A549 (cell line): ENCODE measurements at regions not wholly inside any gene's neighbourhood (a gene's known extent, or its start where the extent isn't known, plus 50 kb on each side); places are given as distances from the start of the nearest gene placed in this dataset.

Source experiments
- CHD2 ChIP-seq: fragments of 150-350 bp; IDR thresholded peaks from 2 replicates; pipeline ENCODE4 v1.6.1; 2014; ENCODE audit warnings: low read length; ENCODE audit not compliant: partially characterized antibody
- CTCF ChIP-seq: fragments of >200 bp; sonication (Bioruptor Twin); formaldehyde crosslinking; IDR thresholded peaks from 3 replicates; pipeline ENCODE4 v1.5.1; 2016
- EHMT2 ChIP-seq: fragments of 200-600 bp; sonication (generic); IDR thresholded peaks from 2 replicates; pipeline ENCODE4 v1.6.1; 2016; ENCODE audit warnings: antibody characterized with exemption, low read depth, mild to moderate bottlenecking, moderate library complexity
- ELK1 ChIP-seq: fragments of 150-350 bp; IDR thresholded peaks from 2 replicates; pipeline ENCODE4 v1.6.1; 2014; ENCODE audit warnings: low read depth, mild to moderate bottlenecking, low read length
- EP300 ChIP-seq, 2 experiments: fragments of >200 bp; sonication (Bioruptor Twin); formaldehyde crosslinking; IDR thresholded peaks; 2 replicates in 1 of 2; 3 replicates in 1 of 2; pipeline ENCODE4 v1.6.1; 2016 to 2017
- ESRRA ChIP-seq: fragments of 150-350 bp; IDR thresholded peaks from 2 replicates; pipeline ENCODE4 v1.6.1; 2014; ENCODE audit warnings: mild to moderate bottlenecking, low read length, borderline replicate concordance
- HOXA7 ChIP-seq: fragments of 250-450 bp; sonication (Bioruptor Pico); IDR thresholded peaks from 2 replicates; pipeline ENCODE4 v1.5.0; 2020; ENCODE audit warnings: mild to moderate bottlenecking, moderate library complexity
- MAX ChIP-seq: IDR thresholded peaks from 2 replicates; pipeline ENCODE4 v1.6.1; 2012
- PBX3 ChIP-seq: IDR thresholded peaks from 2 replicates; pipeline ENCODE4 v1.6.1; 2012
- POLR2A ChIP-seq: IDR thresholded peaks from 2 replicates; pipeline ENCODE4 v1.6.1; 2012; ENCODE audit warnings: mild to moderate bottlenecking, low read length
- REST ChIP-seq: fragments of 200-600 bp; sonication (generic); IDR thresholded peaks from 2 replicates; pipeline ENCODE4 v1.6.1; 2016; ENCODE audit warnings: antibody characterized with exemption, mild to moderate bottlenecking, moderate library complexity
- USF2 ChIP-seq: fragments of 450-650 bp; IDR thresholded peaks from 2 replicates; pipeline ENCODE4 v1.6.1; 2014; ENCODE audit warnings: antibody characterized with exemption
- ZC3H11A ChIP-seq: fragments of 450-650 bp; IDR thresholded peaks from 2 replicates; pipeline ENCODE4 v1.6.1; 2014; ENCODE audit warnings: antibody characterized with exemption, mild to moderate bottlenecking

GRCh38 chr3:117439812-117440211, 730.2 kb downstream of the TUSC7 start:
- peak; percentile 28; the same call in 1 of the 3 replicates for TF ChIP-seq CTCF
- TF ChIP-seq REST, result no peak
- TF ChIP-seq EP300 (IDR thresholded peaks at IDR 0.05), result no peak
- no peak for TF ChIP-seq HOXA7 (CRISPR knock-in tag)
- TF ChIP-seq POLR2A, result no peak
- no peak for TF ChIP-seq EHMT2
- no peak for TF ChIP-seq ZC3H11A
- no peak for TF ChIP-seq MAX
- no peak for TF ChIP-seq PBX3
- TF ChIP-seq CHD2, result no peak
- no peak for TF ChIP-seq ESRRA
- no peak for TF ChIP-seq ELK1
- no peak for TF ChIP-seq USF2
